Keratinocyte (primary cell): ENCODE measurements at regions not wholly inside any gene's neighbourhood (a gene's known extent, or its start where the extent isn't known, plus 50 kb on each side); places are given as distances from the start of the nearest gene placed in this dataset.

Experiments used
- DNase-seq: peaks from one replicate; pipeline ENCODE4 v3.0.0-alpha.2; 2011; ENCODE audit warnings: low read depth, missing footprints, low spot score
- FAIRE-seq: peaks from 2 replicates; lab custom pipeline; 2011; peaks lifted over from hg19 to GRCh38; lab: Jason Lieb, UNC
- H2AFZ ChIP-seq: 2 replicates; pipeline ENCODE4 v1.6.0; 2012; ENCODE audit warnings: low read length, control low read depth, inconsistent platforms; ENCODE audit not compliant: control insufficient read depth
- H3K27ac ChIP-seq: 2 replicates; pipeline ENCODE4 v1.5.1; 2011; ENCODE audit warnings: low read length; ENCODE audit not compliant: control insufficient read depth, insufficient read depth
- H3K27me3 ChIP-seq: 3 replicates; pipeline ENCODE4 v1.6.0; 2011; ENCODE audit warnings: low read length; ENCODE audit not compliant: control insufficient read depth, insufficient read depth; ENCODE audit errors: extremely low read depth
- H3K36me3 ChIP-seq, 2 experiments: 2 replicates in 1 of 2; 3 replicates in 1 of 2; pipeline ENCODE4 v1.5.1; 2011; ENCODE audit warnings: low read length in 2 of 2, mild to moderate bottlenecking in 1 of 2; ENCODE audit not compliant: control insufficient read depth in 2 of 2, insufficient read depth in 2 of 2; ENCODE audit errors: extremely low read depth in 1 of 2
- H3K4me1 ChIP-seq: 3 replicates; pipeline ENCODE4 v1.5.1; 2011; ENCODE audit warnings: low read length; ENCODE audit not compliant: control insufficient read depth, insufficient read depth; ENCODE audit errors: extremely low read depth
- H3K4me2 ChIP-seq: 3 replicates; pipeline ENCODE4 v1.6.0; 2011; ENCODE audit warnings: low read depth, low read length; ENCODE audit not compliant: control insufficient read depth, insufficient read depth; ENCODE audit errors: extremely low read depth
- H3K4me3 ChIP-seq, 3 experiments: fragments of 200-600 bp in 1 of 3; sonication (generic) in 1 of 3; 2 replicates in 2 of 3; 3 replicates in 1 of 3; pipeline ENCODE4 v1.5.1; 2011 to 2016; ENCODE audit warnings: low read length in 3 of 3, mild to moderate bottlenecking in 3 of 3, control low read depth in 2 of 3, inconsistent platforms in 1 of 3, low read depth in 1 of 3, mixed read lengths in 1 of 3, mixed run types in 1 of 3, moderate library complexity in 1 of 3; ENCODE audit not compliant: control insufficient read depth in 2 of 3, insufficient read depth in 2 of 3; ENCODE audit errors: extremely low read depth in 1 of 3
- H3K79me2 ChIP-seq: 2 replicates; pipeline ENCODE4 v1.6.0; 2012; ENCODE audit warnings: low read length; ENCODE audit not compliant: control insufficient read depth, insufficient read depth
- H3K9ac ChIP-seq: 3 replicates; pipeline ENCODE4 v1.6.0; 2011; ENCODE audit warnings: low read length; ENCODE audit not compliant: control insufficient read depth, insufficient read depth; ENCODE audit errors: extremely low read depth
- H3K9me1 ChIP-seq: 3 replicates; pipeline ENCODE4 v1.6.0; 2011; ENCODE audit warnings: low read length; ENCODE audit not compliant: control insufficient read depth, insufficient read depth; ENCODE audit errors: extremely low read depth
- H3K9me3 ChIP-seq: 2 replicates; pipeline ENCODE4 v1.5.1; 2012; ENCODE audit warnings: low read depth, low read length; ENCODE audit not compliant: control insufficient read depth
- H4K20me1 ChIP-seq: 3 replicates; pipeline ENCODE4 v1.6.0; 2011; ENCODE audit warnings: low read length; ENCODE audit not compliant: control insufficient read depth, insufficient read depth; ENCODE audit errors: extremely low read depth
- EZH2 ChIP-seq: IDR thresholded peaks from one replicate; pipeline ENCODE4 v1.6.1; 2012; ENCODE audit warnings: inconsistent platforms, mild to moderate bottlenecking, low read length, moderate library complexity
- dilution Hi-C: fragments of 300-500 bp; cut with MboI; formaldehyde crosslinking; loops from one replicate; pipeline ENCODE4 v1.7.0; 2020; ENCODE audit warnings: low sequenced_read_pairs; ENCODE audit not compliant: extremely low pct_ligation_motif_present
- TF ChIP-seq, protein P1 (sequence below), 3 experiments: IDR thresholded peaks in 1 of 3; conservative IDR thresholded peaks in 1 of 3; optimal IDR thresholded peaks in 1 of 3; 2 replicates in 2 of 3; 3 replicates in 1 of 3; pipeline versions ENCODE3 to v1.5.1; 2011; ENCODE audit warnings: low read length in 3 of 3, mild to moderate bottlenecking in 3 of 3, moderate library complexity in 2 of 3, control low read depth in 1 of 3, inconsistent platforms in 1 of 3; ENCODE audit not compliant: insufficient read depth in 2 of 3; ENCODE audit errors: extremely low read depth in 1 of 3

DNA sequence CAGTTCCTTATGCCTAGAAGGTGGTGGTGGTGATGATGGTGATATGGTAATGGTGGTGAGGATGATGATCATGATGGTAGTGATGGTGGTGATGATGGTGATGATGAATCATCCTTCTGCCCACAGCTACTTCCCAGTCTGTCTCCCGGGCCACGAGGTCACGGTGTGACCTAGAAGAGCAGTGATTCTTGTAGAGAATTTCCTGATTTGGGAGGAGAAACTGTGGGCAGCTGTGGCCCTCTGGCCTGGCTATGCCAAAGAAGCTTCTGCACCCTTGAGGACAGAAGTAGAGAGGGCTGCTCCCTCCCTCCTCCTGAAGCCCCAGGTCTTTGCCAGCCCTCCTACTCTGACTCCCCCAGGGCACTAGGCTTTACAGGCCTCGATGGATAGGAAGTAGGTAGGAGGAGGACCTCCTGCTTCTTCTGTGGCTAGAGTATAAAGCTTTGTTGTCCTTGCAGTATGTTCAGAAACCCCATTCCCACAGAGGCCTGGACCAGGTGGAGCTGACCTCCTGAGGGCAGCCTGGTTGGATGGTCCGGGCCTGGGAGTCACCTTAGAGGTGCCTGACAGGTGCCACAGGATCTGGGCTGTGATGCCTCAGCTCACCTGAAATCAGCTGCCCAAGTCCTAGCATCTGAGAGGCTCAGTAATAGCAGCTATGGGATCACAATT lies 57.9 kb upstream of the EPAS1 start:
- no peak overlapping the region for H3K9ac ChIP-seq
- dilution Hi-C loops = no loop called here
- no peaks in the 10 kb centered on the region for H3K36me3 ChIP-seq
- H3K9me1 ChIP-seq = no peaks in the 10 kb centered on the region
- DNase-seq (no peak), FAIRE-seq (no peak)
- H4K20me1 ChIP-seq = no peaks in the 10 kb centered on the region
- H3K4me3 ChIP-seq = no peak overlapping the region
- H3K27ac ChIP-seq = no peak overlapping the region
- H3K9me3 ChIP-seq = no peaks in the 10 kb centered on the region
- peaks cover 7% of the 10 kb centered on the region for H3K4me1 ChIP-seq
- H3K27me3 ChIP-seq = no peaks in the 10 kb centered on the region
- TF ChIP-seq, protein P1, sequence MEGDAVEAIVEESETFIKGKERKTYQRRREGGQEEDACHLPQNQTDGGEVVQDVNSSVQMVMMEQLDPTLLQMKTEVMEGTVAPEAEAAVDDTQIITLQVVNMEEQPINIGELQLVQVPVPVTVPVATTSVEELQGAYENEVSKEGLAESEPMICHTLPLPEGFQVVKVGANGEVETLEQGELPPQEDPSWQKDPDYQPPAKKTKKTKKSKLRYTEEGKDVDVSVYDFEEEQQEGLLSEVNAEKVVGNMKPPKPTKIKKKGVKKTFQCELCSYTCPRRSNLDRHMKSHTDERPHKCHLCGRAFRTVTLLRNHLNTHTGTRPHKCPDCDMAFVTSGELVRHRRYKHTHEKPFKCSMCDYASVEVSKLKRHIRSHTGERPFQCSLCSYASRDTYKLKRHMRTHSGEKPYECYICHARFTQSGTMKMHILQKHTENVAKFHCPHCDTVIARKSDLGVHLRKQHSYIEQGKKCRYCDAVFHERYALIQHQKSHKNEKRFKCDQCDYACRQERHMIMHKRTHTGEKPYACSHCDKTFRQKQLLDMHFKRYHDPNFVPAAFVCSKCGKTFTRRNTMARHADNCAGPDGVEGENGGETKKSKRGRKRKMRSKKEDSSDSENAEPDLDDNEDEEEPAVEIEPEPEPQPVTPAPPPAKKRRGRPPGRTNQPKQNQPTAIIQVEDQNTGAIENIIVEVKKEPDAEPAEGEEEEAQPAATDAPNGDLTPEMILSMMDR (optimal IDR thresholded peaks at IDR 0.05 in 1 of 3, IDR thresholded peaks at IDR 0.05 in 1 of 3, conservative IDR thresholded peaks at IDR 0.05 in 1 of 3; ENCODE audit: extremely low read depth in 1 of 3, insufficient read depth in 2 of 3, low read length in 3 of 3) = no peak
- no peak for TF ChIP-seq EZH2
- H3K79me2 ChIP-seq = no peaks in the 10 kb centered on the region
- no peak overlapping the region for H3K4me2 ChIP-seq
- no peak overlapping the region for H2AFZ ChIP-seq

DNA sequence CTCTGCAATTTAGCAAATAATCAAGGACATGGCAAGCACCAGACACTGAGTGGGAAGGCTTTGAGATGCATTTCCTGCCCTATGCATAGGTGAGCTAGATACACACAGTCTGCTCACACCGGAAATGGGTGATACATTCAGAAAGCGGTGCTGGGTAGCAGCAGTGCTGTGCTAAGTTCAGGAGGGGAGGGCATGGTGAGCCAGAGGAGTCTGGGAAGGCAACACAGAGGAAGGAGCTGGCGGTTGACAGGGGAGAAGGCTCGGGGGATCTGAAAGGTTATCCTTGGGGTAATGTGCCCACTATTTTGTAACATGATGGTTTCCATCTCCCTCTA lies 57.4 kb upstream of the EPAS1 start:
- dilution Hi-C loops = no loop called here
- DNase-seq (no peak), FAIRE-seq (no peak)
- Histone ChIP-seq H3K27me3 (no peaks in the 10 kb centered on the region), H4K20me1 (no peaks in the 10 kb centered on the region), H3K36me3 (no peaks in the 10 kb centered on the region), H3K4me1 (peaks cover 7% of the 10 kb centered on the region), H3K4me2 (no peak overlapping the region), H3K27ac (no peak overlapping the region), H3K79me2 (no peaks in the 10 kb centered on the region), H3K4me3 (no peak overlapping the region), H2AFZ (no peak overlapping the region), H3K9me1 (no peaks in the 10 kb centered on the region), H3K9ac (no peak overlapping the region), H3K9me3 (no peaks in the 10 kb centered on the region)
- no peak for TF ChIP-seq EZH2
- TF ChIP-seq, protein P1 (optimal IDR thresholded peaks at IDR 0.05 in 1 of 3, IDR thresholded peaks at IDR 0.05 in 1 of 3, conservative IDR thresholded peaks at IDR 0.05 in 1 of 3; ENCODE audit: extremely low read depth in 1 of 3, insufficient read depth in 2 of 3, low read length in 3 of 3) = no peak
